ENCODE measurements at regions not wholly inside any gene's neighbourhood (a gene's known extent, or its start where the extent isn't known, plus 50 kb on each side); places are given as distances from the start of the nearest gene placed in this dataset.

DNA sequence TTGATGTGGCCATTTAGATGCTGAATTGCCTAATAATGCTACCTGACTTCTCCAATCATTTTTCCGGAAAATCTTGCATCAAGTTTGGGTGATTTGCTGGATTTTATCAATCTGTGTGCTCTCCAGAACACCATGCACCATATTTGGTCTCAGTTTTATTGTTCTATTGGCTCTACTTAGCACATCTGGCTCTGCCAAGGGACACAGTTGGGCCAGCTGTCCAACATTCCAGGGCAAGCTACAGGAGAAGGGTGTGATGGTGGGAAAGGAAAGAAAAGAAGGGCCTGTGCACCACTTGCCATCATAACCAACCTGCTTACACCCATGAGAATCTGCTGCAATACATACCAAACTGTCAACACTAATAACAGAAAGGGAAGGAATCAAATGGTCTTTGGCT, 90.2 kb upstream of the NFIA start:
- H3K79me2 ChIP-seq (ENCODE audit: low read length), result no peaks in the 10 kb centered on the region
- H2AFZ ChIP-seq (ENCODE audit: low read length), result no peak overlapping the region
- H3K4me1 ChIP-seq (ENCODE audit: low read length), result no peaks in the 10 kb centered on the region
- no peak overlapping the region for H3K4me3 ChIP-seq (ENCODE audit: low read length)
- H3K9me3 ChIP-seq (ENCODE audit: low read length), result no peaks in the 10 kb centered on the region
- H3K9me2 ChIP-seq (replicated peaks; ENCODE audit: insufficient read depth, low read length), result no peaks in the 10 kb centered on the region
- H3K36me3 ChIP-seq (ENCODE audit: insufficient read depth, low read length), result no peaks in the 10 kb centered on the region
- H4K20me1 ChIP-seq (ENCODE audit: insufficient read depth, low read depth, low read length), result no peaks in the 10 kb centered on the region
- no peak for DNase-seq
- H3K4me2 ChIP-seq (ENCODE audit: low read depth, low read length, poor library complexity, severe bottlenecking), result no peak overlapping the region
- H3K9ac ChIP-seq (ENCODE audit: low read length), result no peak overlapping the region
- H3K27me3 ChIP-seq (ENCODE audit: low read length), result no peaks in the 10 kb centered on the region
- H3K27ac ChIP-seq (ENCODE audit: low read length), result no peak overlapping the region

DNA sequence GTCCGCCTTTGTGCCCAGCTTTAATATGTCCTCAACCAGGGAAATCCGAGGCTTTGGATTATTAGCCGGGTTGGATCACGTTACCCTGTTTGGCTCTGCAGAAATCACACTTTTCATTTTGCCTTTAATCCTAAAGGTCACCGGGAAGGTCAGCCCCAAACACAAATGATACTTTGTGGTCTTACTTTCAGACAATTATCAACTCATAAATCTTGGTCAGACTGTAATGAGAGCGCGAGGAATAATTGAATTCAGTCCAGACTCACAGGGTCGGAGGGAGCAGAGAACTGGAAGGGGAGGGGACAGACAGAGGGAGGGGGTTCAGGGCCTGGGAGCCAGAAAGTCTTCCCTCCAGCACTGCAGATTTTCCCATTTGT, 91.7 kb upstream of the NFIA start:
- Histone ChIP-seq H3K27me3 (ENCODE audit: low read length) (no peaks in the 10 kb centered on the region), H3K79me2 (ENCODE audit: low read length) (no peaks in the 10 kb centered on the region), H2AFZ (ENCODE audit: low read length) (no peak overlapping the region), H3K4me1 (ENCODE audit: low read length) (no peaks in the 10 kb centered on the region), H3K9me3 (ENCODE audit: low read length) (no peaks in the 10 kb centered on the region), H3K27ac (ENCODE audit: low read length) (no peak overlapping the region), H3K9me2 (replicated peaks; ENCODE audit: insufficient read depth, low read length) (no peaks in the 10 kb centered on the region), H3K4me2 (ENCODE audit: low read depth, low read length, poor library complexity, severe bottlenecking) (no peak overlapping the region), H3K4me3 (ENCODE audit: low read length) (no peak overlapping the region), H3K36me3 (ENCODE audit: insufficient read depth, low read length) (no peaks in the 10 kb centered on the region), H3K9ac (ENCODE audit: low read length) (no peak overlapping the region), H4K20me1 (ENCODE audit: insufficient read depth, low read depth, low read length) (no peaks in the 10 kb centered on the region)
- DNase-seq, result no peak

DNA sequence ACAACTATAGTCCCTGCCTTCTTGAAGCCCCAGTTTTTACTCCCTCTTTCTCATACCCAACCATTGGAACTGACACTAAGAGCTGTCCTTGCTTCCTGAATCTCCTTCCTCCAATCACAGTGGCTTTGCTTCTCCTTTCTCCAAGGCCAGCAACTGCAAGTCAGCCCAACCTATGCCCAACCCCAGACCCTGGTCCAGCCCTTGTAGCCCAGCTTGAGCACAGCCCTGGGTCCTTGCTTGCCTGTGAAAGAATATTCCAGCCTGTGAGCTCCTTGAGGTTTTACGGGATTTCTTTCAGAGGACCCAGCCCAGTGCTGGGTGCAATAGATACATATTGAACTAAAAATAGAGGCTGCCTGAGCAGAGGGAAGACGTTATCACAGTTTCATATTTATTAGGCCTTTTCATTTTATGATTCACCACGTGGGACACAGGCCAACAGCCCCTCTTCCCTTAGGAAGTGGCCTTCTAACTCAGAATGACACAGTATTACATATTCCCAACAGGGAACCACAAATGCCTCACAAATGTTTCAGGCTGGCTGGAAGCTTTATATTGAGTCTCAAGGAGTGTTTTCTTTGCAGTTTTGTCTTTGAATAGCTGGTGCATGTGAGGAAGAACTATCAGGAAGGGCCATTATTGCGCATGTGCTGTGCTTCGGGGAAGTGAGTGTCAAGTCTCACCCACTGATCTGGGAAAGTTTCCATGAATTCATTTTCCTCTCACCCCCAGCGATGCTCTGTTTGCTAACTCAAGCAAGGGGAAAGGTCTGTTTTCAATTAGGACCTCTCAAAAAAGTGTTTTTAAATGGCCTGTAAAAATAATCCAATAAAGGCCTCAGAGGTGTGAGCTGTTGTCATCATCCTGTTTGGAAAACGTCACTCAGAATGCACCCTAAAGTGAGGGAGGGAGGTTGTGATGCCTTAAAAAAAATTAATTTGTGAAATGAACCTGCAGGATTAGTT, 92.3 kb upstream of the NFIA start:
- Histone ChIP-seq H3K4me3 (ENCODE audit: low read length) (no peak overlapping the region), H2AFZ (ENCODE audit: low read length) (no peak overlapping the region)

DNA sequence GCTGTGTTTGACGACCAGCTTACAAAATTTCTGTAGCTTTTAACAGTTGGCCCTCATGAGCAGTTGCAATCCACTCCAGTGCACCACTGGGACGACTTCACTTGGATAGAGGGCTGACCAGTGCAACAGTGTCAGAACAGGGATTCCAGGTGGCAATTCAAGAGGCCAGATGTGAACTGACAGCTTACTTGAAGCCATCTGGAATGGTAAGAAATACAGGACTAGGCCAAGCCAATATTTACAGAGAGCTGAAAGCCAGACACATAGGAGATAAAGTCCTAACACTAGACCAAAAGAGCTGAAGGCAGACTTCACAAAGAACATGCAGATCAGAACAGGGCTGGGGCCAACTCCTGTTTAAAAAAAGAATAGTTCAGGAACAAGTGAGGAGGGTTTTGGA, 93.5 kb upstream of the NFIA start:
- no peak for DNase-seq
- Histone ChIP-seq H3K9me3 (ENCODE audit: low read length) (no peaks in the 10 kb centered on the region), H3K4me3 (ENCODE audit: low read length) (no peak overlapping the region), H3K9ac (ENCODE audit: low read length) (no peak overlapping the region), H4K20me1 (ENCODE audit: insufficient read depth, low read depth, low read length) (no peaks in the 10 kb centered on the region), H2AFZ (ENCODE audit: low read length) (no peak overlapping the region), H3K36me3 (ENCODE audit: insufficient read depth, low read length) (no peaks in the 10 kb centered on the region), H3K79me2 (ENCODE audit: low read length) (no peaks in the 10 kb centered on the region), H3K4me1 (ENCODE audit: low read length) (no peaks in the 10 kb centered on the region), H3K27me3 (ENCODE audit: low read length) (no peaks in the 10 kb centered on the region), H3K27ac (ENCODE audit: low read length) (no peak overlapping the region), H3K9me2 (replicated peaks; ENCODE audit: insufficient read depth, low read length) (no peaks in the 10 kb centered on the region), H3K4me2 (ENCODE audit: low read depth, low read length, poor library complexity, severe bottlenecking) (no peak overlapping the region)

More for the DNA sequence above, 92.3 kb upstream of the NFIA start:
- no peak overlapping the region for H3K9ac ChIP-seq (ENCODE audit: low read length)
- H3K27ac ChIP-seq (ENCODE audit: low read length), result no peak overlapping the region
- no peaks in the 10 kb centered on the region for H3K4me1 ChIP-seq (ENCODE audit: low read length)
- no peak overlapping the region for H3K4me2 ChIP-seq (ENCODE audit: low read depth, low read length, poor library complexity, severe bottlenecking)
- H3K79me2 ChIP-seq (ENCODE audit: low read length), result no peaks in the 10 kb centered on the region
- no peak for DNase-seq
- no peaks in the 10 kb centered on the region for H3K27me3 ChIP-seq (ENCODE audit: low read length)
- no peaks in the 10 kb centered on the region for H4K20me1 ChIP-seq (ENCODE audit: insufficient read depth, low read depth, low read length)
- H3K9me3 ChIP-seq (ENCODE audit: low read length), result no peaks in the 10 kb centered on the region
- no peaks in the 10 kb centered on the region for H3K36me3 ChIP-seq (ENCODE audit: insufficient read depth, low read length)
- H3K9me2 ChIP-seq (replicated peaks; ENCODE audit: insufficient read depth, low read length), result no peaks in the 10 kb centered on the region

DNA sequence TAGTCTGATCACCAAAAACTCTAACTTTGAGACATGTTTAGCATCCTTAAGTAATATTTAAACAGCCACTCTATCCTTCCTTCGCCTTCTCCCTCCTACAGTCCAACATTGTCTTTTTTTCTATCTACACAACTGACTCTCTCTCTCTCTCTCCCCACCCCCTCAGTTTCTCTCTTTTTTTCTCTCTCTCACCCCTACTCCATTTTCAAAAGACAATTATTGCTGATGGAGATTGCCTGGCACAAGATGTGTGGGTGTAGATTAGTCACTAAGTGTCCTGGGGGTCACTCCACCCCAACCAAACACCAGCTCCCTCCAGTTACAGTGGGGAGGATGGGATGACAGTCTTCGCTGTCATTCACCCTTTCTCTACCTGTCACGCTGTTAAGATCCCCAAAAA, 94.5 kb upstream of the NFIA start:
- Histone ChIP-seq H3K9me2 (replicated peaks; ENCODE audit: insufficient read depth, low read length) (no peaks in the 10 kb centered on the region), H2AFZ (ENCODE audit: low read length) (no peak overlapping the region)

DNA sequence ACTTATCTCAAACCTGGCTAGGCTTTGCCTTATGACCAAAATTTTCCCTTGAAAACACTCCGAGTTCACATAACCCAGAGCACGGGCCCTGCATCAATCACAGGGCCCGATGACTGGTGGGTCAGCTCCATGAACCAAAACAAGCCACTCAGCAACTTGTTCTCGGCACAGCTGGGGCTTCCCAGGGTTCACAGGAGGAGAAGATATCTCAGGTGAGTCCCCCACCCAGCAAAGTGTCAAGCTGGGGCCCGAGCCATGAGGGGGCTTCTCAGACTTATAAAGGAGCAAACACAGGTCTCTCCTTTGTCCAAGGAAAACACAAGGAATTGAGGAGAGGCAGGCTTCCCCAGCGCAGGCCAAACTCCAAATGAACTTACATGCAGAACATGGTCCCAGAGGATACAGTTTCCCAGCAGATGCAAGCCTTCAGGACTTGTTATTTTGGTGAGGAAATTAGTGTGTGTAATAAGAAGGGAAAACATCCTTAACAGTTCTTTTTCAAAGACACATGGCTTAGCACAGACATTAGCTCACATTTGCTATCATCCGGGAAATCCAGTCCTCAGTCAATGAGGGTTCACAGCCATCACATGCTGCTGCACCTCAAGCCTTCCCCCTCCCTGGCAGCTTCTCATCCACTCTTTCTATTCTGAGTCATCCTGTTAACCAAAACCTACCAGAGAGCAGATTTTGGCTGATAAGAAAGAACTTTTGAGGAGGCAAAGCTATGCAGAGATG, 98.1 kb upstream of the NFIA start:
- Histone ChIP-seq H3K79me2 (ENCODE audit: low read length) (no peaks in the 10 kb centered on the region), H3K4me1 (ENCODE audit: low read length) (peaks cover 2% of the 10 kb centered on the region; the same call in 1 of the 2 replicates)
- DNase-seq, result no peak

More for the DNA sequence above, 94.5 kb upstream of the NFIA start:
- Histone ChIP-seq H3K27ac (ENCODE audit: low read length) (no peak overlapping the region), H3K79me2 (ENCODE audit: low read length) (no peaks in the 10 kb centered on the region), H3K9ac (ENCODE audit: low read length) (no peak overlapping the region), H3K4me1 (ENCODE audit: low read length) (no peaks in the 10 kb centered on the region), H3K27me3 (ENCODE audit: low read length) (no peaks in the 10 kb centered on the region), H3K36me3 (ENCODE audit: insufficient read depth, low read length) (no peaks in the 10 kb centered on the region), H4K20me1 (ENCODE audit: insufficient read depth, low read depth, low read length) (no peaks in the 10 kb centered on the region), H3K9me3 (ENCODE audit: low read length) (no peaks in the 10 kb centered on the region), H3K4me3 (ENCODE audit: low read length) (no peak overlapping the region), H3K4me2 (ENCODE audit: low read depth, low read length, poor library complexity, severe bottlenecking) (no peak overlapping the region)
- no peak for DNase-seq

DNA sequence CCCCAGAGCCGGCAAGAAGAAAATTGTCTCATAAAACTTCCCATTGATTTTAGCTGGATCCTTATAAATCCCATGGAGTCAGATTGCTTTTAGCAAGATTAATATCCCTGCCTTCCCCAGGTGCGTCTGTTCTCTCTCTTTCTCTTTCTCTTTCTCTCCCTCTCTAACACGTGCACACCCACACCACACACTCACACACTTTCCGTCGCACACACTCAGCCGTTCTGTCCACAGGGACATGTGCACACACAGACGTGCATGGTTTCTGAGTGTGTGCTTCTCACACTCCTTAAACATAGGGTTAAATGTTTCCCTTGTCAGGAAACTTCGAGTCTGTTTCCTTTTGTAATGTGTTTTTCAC, 98.7 kb upstream of the NFIA start:
- Histone ChIP-seq H3K27me3 (ENCODE audit: low read length) (no peaks in the 10 kb centered on the region), H3K4me2 (ENCODE audit: low read depth, low read length, poor library complexity, severe bottlenecking) (no peak overlapping the region), H2AFZ (ENCODE audit: low read length) (no peak overlapping the region), H3K9me3 (ENCODE audit: low read length) (no peaks in the 10 kb centered on the region), H3K9ac (ENCODE audit: low read length) (no peak overlapping the region), H3K4me3 (ENCODE audit: low read length) (no peak overlapping the region), H3K4me1 (ENCODE audit: low read length) (peaks cover 4% of the 10 kb centered on the region; the same call in 1 of the 2 replicates), H4K20me1 (ENCODE audit: insufficient read depth, low read depth, low read length) (no peaks in the 10 kb centered on the region), H3K27ac (ENCODE audit: low read length) (no peak overlapping the region), H3K9me2 (replicated peaks; ENCODE audit: insufficient read depth, low read length) (no peaks in the 10 kb centered on the region), H3K36me3 (ENCODE audit: insufficient read depth, low read length) (no peaks in the 10 kb centered on the region), H3K79me2 (ENCODE audit: low read length) (no peaks in the 10 kb centered on the region)
- DNase-seq, result no peak

More for the DNA sequence above, 98.1 kb upstream of the NFIA start:
- H3K36me3 ChIP-seq (ENCODE audit: insufficient read depth, low read length), result no peaks in the 10 kb centered on the region
- no peaks in the 10 kb centered on the region for H4K20me1 ChIP-seq (ENCODE audit: insufficient read depth, low read depth, low read length)
- H3K4me2 ChIP-seq (ENCODE audit: low read depth, low read length, poor library complexity, severe bottlenecking), result no peak overlapping the region
- H3K27ac ChIP-seq (ENCODE audit: low read length), result no peak overlapping the region
- no peaks in the 10 kb centered on the region for H3K9me2 ChIP-seq (replicated peaks; ENCODE audit: insufficient read depth, low read length)
- no peak overlapping the region for H2AFZ ChIP-seq (ENCODE audit: low read length)
- no peaks in the 10 kb centered on the region for H3K9me3 ChIP-seq (ENCODE audit: low read length)
- H3K4me3 ChIP-seq (ENCODE audit: low read length), result no peak overlapping the region
- no peak overlapping the region for H3K9ac ChIP-seq (ENCODE audit: low read length)
- no peaks in the 10 kb centered on the region for H3K27me3 ChIP-seq (ENCODE audit: low read length)

DNA sequence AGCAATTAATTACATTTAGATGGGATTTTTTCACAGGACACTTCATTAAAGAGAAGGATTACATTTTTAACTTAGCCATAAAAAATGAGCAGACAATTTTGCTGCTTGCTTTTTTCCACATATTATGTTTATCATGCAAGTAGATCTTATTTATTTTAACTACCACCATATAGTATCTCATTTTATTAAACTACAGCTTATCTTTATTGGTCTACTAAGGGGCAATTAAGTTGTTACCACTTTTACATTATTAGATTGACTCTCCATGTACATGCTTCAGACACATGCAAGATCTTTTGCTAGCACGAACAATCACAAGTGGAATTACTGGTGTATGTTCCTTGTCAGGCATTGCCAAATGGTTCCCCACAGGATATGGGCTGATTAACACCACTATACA, 99.8 kb upstream of the NFIA start:
- Histone ChIP-seq H4K20me1 (ENCODE audit: insufficient read depth, low read depth, low read length) (no peaks in the 10 kb centered on the region), H3K36me3 (ENCODE audit: insufficient read depth, low read length) (no peaks in the 10 kb centered on the region), H3K79me2 (ENCODE audit: low read length) (no peaks in the 10 kb centered on the region), H2AFZ (ENCODE audit: low read length) (no peak overlapping the region), H3K4me2 (ENCODE audit: low read depth, low read length, poor library complexity, severe bottlenecking) (no peak overlapping the region), H3K4me3 (ENCODE audit: low read length) (no peak overlapping the region), H3K9ac (ENCODE audit: low read length) (no peak overlapping the region), H3K27ac (ENCODE audit: low read length) (no peak overlapping the region), H3K27me3 (ENCODE audit: low read length) (no peaks in the 10 kb centered on the region), H3K9me2 (replicated peaks; ENCODE audit: insufficient read depth, low read length) (no peaks in the 10 kb centered on the region), H3K4me1 (ENCODE audit: low read length) (peaks cover 4% of the 10 kb centered on the region; the same call in 1 of the 2 replicates), H3K9me3 (ENCODE audit: low read length) (no peaks in the 10 kb centered on the region)
- DNase-seq, result no peak

All from Karpas-422 (cell line).